ENCODE measurements at regions not wholly inside any gene's neighbourhood (a gene's known extent, or its start where the extent isn't known, plus 50 kb on each side); places are given as distances from the start of the nearest gene placed in this dataset.

GRCh38 chr18:45336448-45336847, 278.8 kb upstream of the SLC14A2 start:
- intact Hi-C loops (cut with micrococcal nuclease; ENCODE audit: unreplicated experiment), result no loop called here
- H3K27ac ChIP-seq (ENCODE audit: low read depth, low read length, poor library complexity, severe bottlenecking), result no peak overlapping the region
- no peaks in the 10 kb centered on the region for H3K9me3 ChIP-seq (ENCODE audit: low read length)
- DNase-seq (ENCODE audit: low spot score), result no peak
- no peaks in the 10 kb centered on the region for H3K4me1 ChIP-seq (ENCODE audit: insufficient read depth, low read length, poor library complexity, severe bottlenecking)
- no peaks in the 10 kb centered on the region for H4K20me1 ChIP-seq (ENCODE audit: insufficient read depth, low read length)
- no peak overlapping the region for H2AFZ ChIP-seq (ENCODE audit: low read length)
- ChIA-PET CTCF (ENCODE audit: unreplicated experiment) (no interaction called here), POLR2A (no interaction called here)
- BruUV-seq (replicated peaks), result no TSS peak
- no peaks in the 10 kb centered on the region for H3K79me2 ChIP-seq (ENCODE audit: insufficient read depth, low read depth, low read length)
- TF ChIP-seq, protein P1, sequence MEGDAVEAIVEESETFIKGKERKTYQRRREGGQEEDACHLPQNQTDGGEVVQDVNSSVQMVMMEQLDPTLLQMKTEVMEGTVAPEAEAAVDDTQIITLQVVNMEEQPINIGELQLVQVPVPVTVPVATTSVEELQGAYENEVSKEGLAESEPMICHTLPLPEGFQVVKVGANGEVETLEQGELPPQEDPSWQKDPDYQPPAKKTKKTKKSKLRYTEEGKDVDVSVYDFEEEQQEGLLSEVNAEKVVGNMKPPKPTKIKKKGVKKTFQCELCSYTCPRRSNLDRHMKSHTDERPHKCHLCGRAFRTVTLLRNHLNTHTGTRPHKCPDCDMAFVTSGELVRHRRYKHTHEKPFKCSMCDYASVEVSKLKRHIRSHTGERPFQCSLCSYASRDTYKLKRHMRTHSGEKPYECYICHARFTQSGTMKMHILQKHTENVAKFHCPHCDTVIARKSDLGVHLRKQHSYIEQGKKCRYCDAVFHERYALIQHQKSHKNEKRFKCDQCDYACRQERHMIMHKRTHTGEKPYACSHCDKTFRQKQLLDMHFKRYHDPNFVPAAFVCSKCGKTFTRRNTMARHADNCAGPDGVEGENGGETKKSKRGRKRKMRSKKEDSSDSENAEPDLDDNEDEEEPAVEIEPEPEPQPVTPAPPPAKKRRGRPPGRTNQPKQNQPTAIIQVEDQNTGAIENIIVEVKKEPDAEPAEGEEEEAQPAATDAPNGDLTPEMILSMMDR (conservative IDR thresholded peaks at IDR 0.05; ENCODE audit: low read length), result no peak
- TF ChIP-seq EZH2phosphoT487 (IDR thresholded peaks at IDR 0.05; ENCODE audit: borderline replicate concordance, low read depth, low read length), result no peak
- H3K4me2 ChIP-seq (ENCODE audit: low read length), result no peak overlapping the region
- H3K4me3 ChIP-seq (ENCODE audit: low read depth, low read length, poor library complexity, severe bottlenecking), result no peak overlapping the region
- H3K36me3 ChIP-seq (ENCODE audit: insufficient read depth, low read length), result no peaks in the 10 kb centered on the region
- no peaks in the 10 kb centered on the region for H3K9me2 ChIP-seq (ENCODE audit: insufficient read depth, low read length)

- Histone ChIP-seq H3K4me3 (ENCODE audit: low read depth, low read length, poor library complexity, severe bottlenecking) (no peak overlapping the region), H2AFZ (ENCODE audit: low read length) (no peak overlapping the region), H3K79me2 (ENCODE audit: insufficient read depth, low read depth, low read length) (no peaks in the 10 kb centered on the region), H3K36me3 (ENCODE audit: insufficient read depth, low read length) (no peaks in the 10 kb centered on the region), H3K4me1 (ENCODE audit: insufficient read depth, low read length, poor library complexity, severe bottlenecking) (no peaks in the 10 kb centered on the region), H3K9me2 (ENCODE audit: insufficient read depth, low read length) (no peaks in the 10 kb centered on the region), H3K27ac (ENCODE audit: low read depth, low read length, poor library complexity, severe bottlenecking) (no peak overlapping the region), H3K4me2 (ENCODE audit: low read length) (no peak overlapping the region), H4K20me1 (ENCODE audit: insufficient read depth, low read length) (no peaks in the 10 kb centered on the region), H3K9me3 (ENCODE audit: low read length) (no peaks in the 10 kb centered on the region)
- BruUV-seq (replicated peaks), result no TSS peak
- TF ChIP-seq, protein P1 (conservative IDR thresholded peaks at IDR 0.05; ENCODE audit: low read length), result no peak
- TF ChIP-seq EZH2phosphoT487 (IDR thresholded peaks at IDR 0.05; ENCODE audit: borderline replicate concordance, low read depth, low read length), result no peak
- no peak for DNase-seq (ENCODE audit: low spot score)
- intact Hi-C loops (cut with micrococcal nuclease; ENCODE audit: unreplicated experiment), result no loop called here
- ChIA-PET POLR2A (no interaction called here), CTCF (ENCODE audit: unreplicated experiment) (no interaction called here)
These were observed 277.8 kb upstream of the SLC14A2 start for GRCh38 chr18:45337477-45337876.

DNA sequence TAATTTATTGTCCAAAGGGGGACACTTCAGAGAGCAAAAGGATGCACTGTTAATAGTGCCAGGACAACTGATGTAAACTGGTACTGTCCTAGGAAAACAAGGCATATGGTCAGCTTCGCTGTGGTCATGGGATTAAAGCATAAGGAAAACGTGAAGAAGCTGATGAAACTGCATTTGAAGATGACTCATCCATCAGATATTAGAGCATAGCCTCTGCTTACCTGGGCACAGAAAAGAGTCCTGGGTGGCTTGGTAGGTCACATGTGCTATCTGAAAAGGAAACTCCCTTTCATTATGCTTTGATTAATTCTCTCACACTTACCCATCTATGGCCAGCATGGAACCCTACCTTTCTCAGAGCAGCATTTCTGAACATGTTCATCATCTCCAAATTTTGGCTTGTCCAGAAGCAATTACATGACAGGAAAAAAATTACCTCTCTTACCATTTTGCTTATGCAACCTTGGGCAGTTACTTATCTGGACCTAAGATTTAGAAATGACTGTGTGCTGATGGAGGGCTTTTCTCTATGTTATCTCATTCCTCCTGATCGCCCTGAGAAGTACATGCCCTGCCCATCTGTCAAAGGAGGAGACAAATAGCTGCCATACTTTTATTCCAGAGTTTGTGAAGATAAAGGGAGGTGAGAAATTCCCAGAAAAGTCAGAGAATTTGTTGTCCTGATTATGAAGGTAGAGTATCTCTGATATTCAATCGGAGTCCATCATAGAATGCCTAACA, 275.3 kb upstream of the SLC14A2 start:
- no peaks in the 10 kb centered on the region for H3K9me2 ChIP-seq (ENCODE audit: insufficient read depth, low read length)
- no peaks in the 10 kb centered on the region for H3K79me2 ChIP-seq (ENCODE audit: insufficient read depth, low read depth, low read length)
- ChIA-PET POLR2A (no interaction called here), CTCF (ENCODE audit: unreplicated experiment) (no interaction called here)
- H3K27ac ChIP-seq (ENCODE audit: low read depth, low read length, poor library complexity, severe bottlenecking), result no peak overlapping the region
- no peaks in the 10 kb centered on the region for H3K36me3 ChIP-seq (ENCODE audit: insufficient read depth, low read length)
- no peak for TF ChIP-seq EZH2phosphoT487 (IDR thresholded peaks at IDR 0.05; ENCODE audit: borderline replicate concordance, low read depth, low read length)
- TF ChIP-seq, protein P1 (conservative IDR thresholded peaks at IDR 0.05; ENCODE audit: low read length), result no peak
- no peaks in the 10 kb centered on the region for H3K9me3 ChIP-seq (ENCODE audit: low read length)
- no peak overlapping the region for H2AFZ ChIP-seq (ENCODE audit: low read length)
- H3K4me3 ChIP-seq (ENCODE audit: low read depth, low read length, poor library complexity, severe bottlenecking), result no peak overlapping the region
- intact Hi-C loops (cut with micrococcal nuclease; ENCODE audit: unreplicated experiment), result no loop called here
- no peak overlapping the region for H3K4me2 ChIP-seq (ENCODE audit: low read length)
- H4K20me1 ChIP-seq (ENCODE audit: insufficient read depth, low read length), result no peaks in the 10 kb centered on the region
- BruUV-seq (replicated peaks), result no TSS peak
- DNase-seq (ENCODE audit: low spot score), result no peak
- H3K4me1 ChIP-seq (ENCODE audit: insufficient read depth, low read length, poor library complexity, severe bottlenecking), result no peaks in the 10 kb centered on the region
